Activated B cell treated with CpG ODN at 0.5 μM for 24 hours (primary cell): ENCODE measurements at regions not wholly inside any gene's neighbourhood (a gene's known extent, or its start where the extent isn't known, plus 50 kb on each side); places are given as distances from the start of the nearest gene placed in this dataset.

Experiments
- ATAC-seq: fragments of 200-7000 bp; cut with Tn5 transposase; one replicate; pipeline ENCODE4 v1.10.0; 2021; ENCODE audit warnings: low read depth, mild to moderate bottlenecking, moderate library complexity
- CTCF ChIA-PET: fragments of 350-600 bp; sonication (Branson Sonifier 250); formaldehyde crosslinking; loops from one replicate; lab custom pipeline; 2021; ENCODE audit warnings: antibody characterized with exemption; lab: Charles Lee
- POLR2A ChIA-PET: fragments of 350-600 bp; sonication (Branson Sonifier 250); formaldehyde crosslinking; loops from one replicate; lab custom pipeline; 2021; ENCODE audit warnings: antibody characterized with exemption; lab: Charles Lee
- DNase-seq: peaks from one replicate; pipeline ENCODE4 v3.0.0; 2022
- H3K27ac Mint-ChIP-seq: one replicate; pipeline ENCODE4 v1.8.0; 2020; ENCODE audit warnings: mixed read lengths
- H3K27me3 Mint-ChIP-seq: one replicate; pipeline ENCODE4 v1.8.0; 2021; ENCODE audit warnings: mixed read lengths
- H3K36me3 Mint-ChIP-seq: one replicate; pipeline ENCODE4 v1.8.0; 2021; ENCODE audit warnings: low read depth, mixed read lengths
- H3K4me1 Mint-ChIP-seq: one replicate; pipeline ENCODE4 v1.8.0; 2021; ENCODE audit warnings: mixed read lengths
- H3K4me3 Mint-ChIP-seq: one replicate; pipeline ENCODE4 v1.8.0; 2020; ENCODE audit warnings: mild to moderate bottlenecking, mixed read lengths
- H3K9me3 Mint-ChIP-seq: one replicate; pipeline ENCODE4 v1.8.0; 2020; ENCODE audit warnings: mixed read lengths
- CTCF ChIP-seq: fragments of 200-600 bp; IDR thresholded peaks from one replicate; pipeline ENCODE4 v1.8.0; 2022; ENCODE audit warnings: antibody characterized with exemption, mild to moderate bottlenecking
- intact Hi-C: fragments of 100-400 bp; cut with micrococcal nuclease; formaldehyde crosslinking; loops from one replicate; pipeline ENCODE4 v1.15.1; 2024

- TF ChIP-seq CTCF, result no peak
- H3K36me3 Mint-ChIP-seq, result no peaks in the 10 kb centered on the region
- H3K27ac Mint-ChIP-seq, result no peak overlapping the region
- no peak for DNase-seq
- H3K4me3 Mint-ChIP-seq, result no peak overlapping the region
- peaks cover 3% of the 10 kb centered on the region for H3K4me1 Mint-ChIP-seq
- intact Hi-C loops, result no loop called here
- ATAC-seq, result no peak
- CTCF ChIA-PET, result interaction anchor here (1.3 kb wide), 1 partner anchor 37 kb away, joined by 3 read pairs; no protein-coding TSS in a partner anchor
- H3K9me3 Mint-ChIP-seq, result no peaks in the 10 kb centered on the region
- POLR2A ChIA-PET, result no interaction called here
- peaks cover 27% of the 10 kb centered on the region for H3K27me3 Mint-ChIP-seq
Observed at GRCh38 chr7:28885771-28886170, 72.4 kb downstream of the TRIL start.

DNA sequence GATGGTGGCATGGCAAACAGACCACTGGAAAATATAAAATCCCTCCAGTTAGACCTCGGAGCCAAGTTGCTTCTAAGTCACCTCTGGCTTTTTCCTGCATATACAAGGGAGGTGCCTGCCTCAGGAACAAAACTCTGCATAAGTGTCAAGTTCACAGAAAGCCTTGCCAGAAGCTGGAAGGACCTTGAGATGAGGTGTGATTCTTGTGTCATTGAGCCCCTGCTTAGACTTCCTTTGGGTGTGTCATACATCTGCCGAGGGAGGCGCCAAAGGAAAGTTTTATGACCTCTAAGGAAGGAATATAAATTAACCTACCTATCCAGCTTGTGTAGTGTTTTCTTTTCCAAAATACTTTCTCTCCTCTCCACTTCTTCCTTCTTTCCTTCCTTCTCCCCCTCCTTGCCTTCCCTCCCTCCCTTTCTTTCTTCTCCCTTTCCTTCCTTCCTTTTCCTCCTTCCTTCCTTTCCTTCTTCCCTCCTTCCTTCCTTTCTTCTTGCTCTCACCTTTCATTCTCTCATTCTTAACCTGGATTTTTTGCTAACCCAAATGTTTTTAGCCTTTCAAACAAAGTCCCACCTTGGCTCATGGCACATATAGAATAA, 75.2 kb downstream of the TRIL start:
- ChIA-PET POLR2A (no interaction called here), CTCF (no interaction called here)
- H3K27ac Mint-ChIP-seq, result no peak overlapping the region
- no peaks in the 10 kb centered on the region for H3K36me3 Mint-ChIP-seq
- intact Hi-C loops, result no loop called here
- DNase-seq, result no peak
- H3K9me3 Mint-ChIP-seq, result no peaks in the 10 kb centered on the region
- no peak overlapping the region for H3K4me3 Mint-ChIP-seq
- no peak for TF ChIP-seq CTCF
- H3K27me3 Mint-ChIP-seq, result peaks cover 30% of the 10 kb centered on the region
- no peak for ATAC-seq
- peaks cover 8% of the 10 kb centered on the region for H3K4me1 Mint-ChIP-seq

GRCh38 chr7:28879105-28879504, 79.0 kb downstream of the TRIL start:
- DNase-seq, result no peak

GRCh38 chr7:28878481-28878880, 79.6 kb downstream of the TRIL start:
- peaks cover 26% of the 10 kb centered on the region for H3K27me3 Mint-ChIP-seq
- H3K27ac Mint-ChIP-seq, result no peak overlapping the region
- POLR2A ChIA-PET, result no interaction called here
- H3K4me1 Mint-ChIP-seq, result peaks cover 8% of the 10 kb centered on the region
- no peak for TF ChIP-seq CTCF
- CTCF ChIA-PET, result no interaction called here
- no peaks in the 10 kb centered on the region for H3K9me3 Mint-ChIP-seq
- DNase-seq (no peak), ATAC-seq (no peak)
- intact Hi-C loops, result no loop called here
- no peaks in the 10 kb centered on the region for H3K36me3 Mint-ChIP-seq
- H3K4me3 Mint-ChIP-seq, result no peak overlapping the region

More at GRCh38 chr7:28879105-28879504, 79.0 kb downstream of the TRIL start:
- Mint-ChIP-seq H3K4me1 (peaks cover 8% of the 10 kb centered on the region), H3K4me3 (no peak overlapping the region), H3K27me3 (peaks cover 29% of the 10 kb centered on the region), H3K36me3 (no peaks in the 10 kb centered on the region), H3K27ac (no peak overlapping the region), H3K9me3 (no peaks in the 10 kb centered on the region)
- no peak for TF ChIP-seq CTCF
- ChIA-PET POLR2A (no interaction called here), CTCF (interaction anchor here (0.5 kb wide), 1 partner anchor 25 kb away, joined by 3 read pairs; no protein-coding TSS in a partner anchor)
- intact Hi-C loops, result no loop called here
- ATAC-seq, result no peak
